ENCODE measurements at regions not wholly inside any gene's neighbourhood (a gene's known extent, or its start where the extent isn't known, plus 50 kb on each side); places are given as distances from the start of the nearest gene placed in this dataset.

GRCh38 chr12:47014474-47014873, 64.9 kb upstream of the PCED1B start:
- Histone ChIP-seq H3K27ac (ENCODE audit: low read depth, low read length) (no peak overlapping the region), H3K27me3 (ENCODE audit: control insufficient read depth, insufficient read depth, low read length) (no peaks in the 10 kb centered on the region), H3K36me3 (ENCODE audit: control insufficient read depth, insufficient read depth, low read length) (no peaks in the 10 kb centered on the region), H3K4me1 (ENCODE audit: control insufficient read depth, insufficient read depth, low read length) (no peaks in the 10 kb centered on the region), H3K9ac (ENCODE audit: low read length) (no peak overlapping the region), H3K4me3 (ENCODE audit: low read length) (no peak overlapping the region)

- Histone ChIP-seq H3K4me1 (ENCODE audit: control insufficient read depth, insufficient read depth, low read length) (no peaks in the 10 kb centered on the region), H3K9ac (ENCODE audit: low read length) (no peak overlapping the region), H3K27me3 (ENCODE audit: control insufficient read depth, insufficient read depth, low read length) (no peaks in the 10 kb centered on the region), H3K4me3 (ENCODE audit: low read length) (no peak overlapping the region), H3K36me3 (ENCODE audit: control insufficient read depth, insufficient read depth, low read length) (no peaks in the 10 kb centered on the region), H3K27ac (ENCODE audit: low read depth, low read length) (no peak overlapping the region)
Measured at GRCh38 chr12:47015381-47015780, 64.0 kb upstream of the PCED1B start.

GRCh38 chr12:47017041-47017713, 62.2 kb upstream of the PCED1B start:
- H3K9ac ChIP-seq (ENCODE audit: low read length) = no peak overlapping the region
- H3K4me3 ChIP-seq (ENCODE audit: low read length) = no peak overlapping the region
- no peaks in the 10 kb centered on the region for H3K36me3 ChIP-seq (ENCODE audit: control insufficient read depth, insufficient read depth, low read length)
- no peaks in the 10 kb centered on the region for H3K4me1 ChIP-seq (ENCODE audit: control insufficient read depth, insufficient read depth, low read length)
- H3K27me3 ChIP-seq (ENCODE audit: control insufficient read depth, insufficient read depth, low read length) = no peaks in the 10 kb centered on the region
- no peak overlapping the region for H3K27ac ChIP-seq (ENCODE audit: low read depth, low read length)

- Histone ChIP-seq H3K4me3 (ENCODE audit: low read length) (no peak overlapping the region), H3K36me3 (ENCODE audit: control insufficient read depth, insufficient read depth, low read length) (no peaks in the 10 kb centered on the region), H3K9ac (ENCODE audit: low read length) (no peak overlapping the region), H3K27me3 (ENCODE audit: control insufficient read depth, insufficient read depth, low read length) (no peaks in the 10 kb centered on the region), H3K27ac (ENCODE audit: low read depth, low read length) (no peak overlapping the region), H3K4me1 (ENCODE audit: control insufficient read depth, insufficient read depth, low read length) (no peaks in the 10 kb centered on the region)
Measured at GRCh38 chr12:47017901-47018475, 61.4 kb upstream of the PCED1B start.

GRCh38 chr12:47020211-47020821, 59.1 kb upstream of the PCED1B start:
- H3K9ac ChIP-seq (ENCODE audit: low read length) = no peak overlapping the region
- H3K27ac ChIP-seq (ENCODE audit: low read depth, low read length) = no peak overlapping the region
- no peaks in the 10 kb centered on the region for H3K4me1 ChIP-seq (ENCODE audit: control insufficient read depth, insufficient read depth, low read length)
- H3K4me3 ChIP-seq (ENCODE audit: low read length) = no peak overlapping the region
- H3K27me3 ChIP-seq (ENCODE audit: control insufficient read depth, insufficient read depth, low read length) = no peaks in the 10 kb centered on the region
- no peaks in the 10 kb centered on the region for H3K36me3 ChIP-seq (ENCODE audit: control insufficient read depth, insufficient read depth, low read length)

GRCh38 chr12:47021298-47021697, 58.1 kb upstream of the PCED1B start:
- Histone ChIP-seq H3K27me3 (ENCODE audit: control insufficient read depth, insufficient read depth, low read length) (no peaks in the 10 kb centered on the region), H3K4me3 (ENCODE audit: low read length) (no peak overlapping the region), H3K9ac (ENCODE audit: low read length) (no peak overlapping the region), H3K36me3 (ENCODE audit: control insufficient read depth, insufficient read depth, low read length) (no peaks in the 10 kb centered on the region), H3K27ac (ENCODE audit: low read depth, low read length) (no peak overlapping the region), H3K4me1 (ENCODE audit: control insufficient read depth, insufficient read depth, low read length) (no peaks in the 10 kb centered on the region)

GRCh38 chr12:47022296-47022695, 57.1 kb upstream of the PCED1B start:
- no peak overlapping the region for H3K27ac ChIP-seq (ENCODE audit: low read depth, low read length)

GRCh38 chr12:47023311-47023710, 56.1 kb upstream of the PCED1B start:
- Histone ChIP-seq H3K27ac (ENCODE audit: low read depth, low read length) (no peak overlapping the region), H3K36me3 (ENCODE audit: control insufficient read depth, insufficient read depth, low read length) (no peaks in the 10 kb centered on the region), H3K9ac (ENCODE audit: low read length) (no peak overlapping the region), H3K27me3 (ENCODE audit: control insufficient read depth, insufficient read depth, low read length) (no peaks in the 10 kb centered on the region), H3K4me3 (ENCODE audit: low read length) (no peak overlapping the region), H3K4me1 (ENCODE audit: control insufficient read depth, insufficient read depth, low read length) (no peaks in the 10 kb centered on the region)

More at GRCh38 chr12:47022296-47022695, 57.1 kb upstream of the PCED1B start:
- H3K36me3 ChIP-seq (ENCODE audit: control insufficient read depth, insufficient read depth, low read length) = no peaks in the 10 kb centered on the region
- no peaks in the 10 kb centered on the region for H3K27me3 ChIP-seq (ENCODE audit: control insufficient read depth, insufficient read depth, low read length)
- H3K4me1 ChIP-seq (ENCODE audit: control insufficient read depth, insufficient read depth, low read length) = no peaks in the 10 kb centered on the region
- H3K4me3 ChIP-seq (ENCODE audit: low read length) = no peak overlapping the region
- no peak overlapping the region for H3K9ac ChIP-seq (ENCODE audit: low read length)

- Histone ChIP-seq H3K36me3 (ENCODE audit: control insufficient read depth, insufficient read depth, low read length) (no peaks in the 10 kb centered on the region), H3K9ac (ENCODE audit: low read length) (no peak overlapping the region)
Measured at GRCh38 chr12:47023953-47024352, 55.5 kb upstream of the PCED1B start.

GRCh38 chr12:47024463-47024862, 55.0 kb upstream of the PCED1B start:
- H3K36me3 ChIP-seq (ENCODE audit: control insufficient read depth, insufficient read depth, low read length) = no peaks in the 10 kb centered on the region
- no peaks in the 10 kb centered on the region for H3K4me1 ChIP-seq (ENCODE audit: control insufficient read depth, insufficient read depth, low read length)
- no peak overlapping the region for H3K27ac ChIP-seq (ENCODE audit: low read depth, low read length)
- H3K9ac ChIP-seq (ENCODE audit: low read length) = no peak overlapping the region
- no peaks in the 10 kb centered on the region for H3K27me3 ChIP-seq (ENCODE audit: control insufficient read depth, insufficient read depth, low read length)
- no peak overlapping the region for H3K4me3 ChIP-seq (ENCODE audit: low read length)

More at GRCh38 chr12:47023953-47024352, 55.5 kb upstream of the PCED1B start:
- no peaks in the 10 kb centered on the region for H3K27me3 ChIP-seq (ENCODE audit: control insufficient read depth, insufficient read depth, low read length)
- H3K4me1 ChIP-seq (ENCODE audit: control insufficient read depth, insufficient read depth, low read length) = no peaks in the 10 kb centered on the region
- no peak overlapping the region for H3K4me3 ChIP-seq (ENCODE audit: low read length)
- H3K27ac ChIP-seq (ENCODE audit: low read depth, low read length) = no peak overlapping the region

GRCh38 chr12:47025349-47025748, 54.1 kb upstream of the PCED1B start:
- H3K4me3 ChIP-seq (ENCODE audit: low read length) = no peak overlapping the region
- no peak overlapping the region for H3K27ac ChIP-seq (ENCODE audit: low read depth, low read length)
- no peaks in the 10 kb centered on the region for H3K4me1 ChIP-seq (ENCODE audit: control insufficient read depth, insufficient read depth, low read length)
- no peak overlapping the region for H3K9ac ChIP-seq (ENCODE audit: low read length)
- no peaks in the 10 kb centered on the region for H3K36me3 ChIP-seq (ENCODE audit: control insufficient read depth, insufficient read depth, low read length)
- H3K27me3 ChIP-seq (ENCODE audit: control insufficient read depth, insufficient read depth, low read length) = no peaks in the 10 kb centered on the region

- no peaks in the 10 kb centered on the region for H3K4me1 ChIP-seq (ENCODE audit: control insufficient read depth, insufficient read depth, low read length)
- H3K27me3 ChIP-seq (ENCODE audit: control insufficient read depth, insufficient read depth, low read length) = no peaks in the 10 kb centered on the region
- no peaks in the 10 kb centered on the region for H3K36me3 ChIP-seq (ENCODE audit: control insufficient read depth, insufficient read depth, low read length)
- H3K27ac ChIP-seq (ENCODE audit: low read depth, low read length) = no peak overlapping the region
- no peak overlapping the region for H3K9ac ChIP-seq (ENCODE audit: low read length)
- H3K4me3 ChIP-seq (ENCODE audit: low read length) = no peak overlapping the region
Measured at GRCh38 chr12:47025798-47026197, 53.6 kb upstream of the PCED1B start.

- no peaks in the 10 kb centered on the region for H3K4me1 ChIP-seq (ENCODE audit: control insufficient read depth, insufficient read depth, low read length)
- no peak overlapping the region for H3K9ac ChIP-seq (ENCODE audit: low read length)
- H3K27ac ChIP-seq (ENCODE audit: low read depth, low read length) = no peak overlapping the region
- H3K4me3 ChIP-seq (ENCODE audit: low read length) = no peak overlapping the region
- no peaks in the 10 kb centered on the region for H3K36me3 ChIP-seq (ENCODE audit: control insufficient read depth, insufficient read depth, low read length)
- no peaks in the 10 kb centered on the region for H3K27me3 ChIP-seq (ENCODE audit: control insufficient read depth, insufficient read depth, low read length)
Measured at GRCh38 chr12:47026291-47026690, 53.1 kb upstream of the PCED1B start.

Measured in rectal smooth muscle tissue (tissue), 1 donor.